GM12878 (cell line): ENCODE measurements at regions not wholly inside any gene's neighbourhood (a gene's known extent, or its start where the extent isn't known, plus 50 kb on each side); places are given as distances from the start of the nearest gene placed in this dataset.

Source experiments
- ATAC-seq: fragments of 200-7000 bp; cut with Tn5 transposase; 3 replicates; pipeline ENCODE4 v1.9.1; 2020; ENCODE audit warnings: mild to moderate bottlenecking, moderate library complexity
- BruUV-seq: library from RNA; stranded (reverse); fragments of 400-500 nt; replicated peaks from 2 replicates; lab custom pipeline; 2021; lab: Mats Ljungman, UMichigan
- CTCF ChIA-PET: fragments of 300-600 bp; sonication (Branson Sonifier 250); formaldehyde crosslinking; extraction: SDS; loops from one replicate; lab custom pipeline; 2021; ENCODE audit warnings: inconsistent platforms; lab: Yijun Ruan, JAX
- POLR2A ChIA-PET: fragments of 350-600 bp; formaldehyde crosslinking; extraction: SDS; loops from one replicate; lab custom pipeline; 2021; ENCODE audit warnings: inconsistent platforms; lab: Charles Lee
- RAD21 ChIA-PET: fragments of 300-600 bp; sonication (Branson Sonifier 250); formaldehyde crosslinking; loops from one replicate; lab custom pipeline; 2023; ENCODE audit warnings: antibody characterized with exemption; ENCODE audit not compliant: unreplicated experiment; lab: Charles Lee
- SMC1A ChIA-PET: fragments of 300-600 bp; sonication (Branson Sonifier 250); formaldehyde crosslinking; loops from one replicate; lab custom pipeline; 2023; ENCODE audit not compliant: unreplicated experiment, uncharacterized antibody; lab: Charles Lee
- DNase-seq: peaks from one replicate; pipeline ENCODE4 v3.0.0-alpha.2; 2011; ENCODE audit warnings: low read depth, low spot score
- FAIRE-seq: peaks from 3 replicates; lab custom pipeline; 2011; peaks lifted over from hg19 to GRCh38; lab: Jason Lieb, UNC
- H2AFZ ChIP-seq: 2 replicates; pipeline ENCODE4 v1.6.0; 2011; ENCODE audit warnings: low read depth, low read length, control low read depth; ENCODE audit not compliant: control insufficient read depth
- H3K27ac ChIP-seq: 2 replicates; pipeline ENCODE4 v1.5.1; 2011; ENCODE audit warnings: control low read depth; ENCODE audit not compliant: control insufficient read depth, insufficient read depth
- H3K27me3 ChIP-seq, 2 experiments: replicated peaks in 1 of 2; 2 replicates each; pipeline versions ENCODE4 v1.6.0 to v1.6.1; 2011; ENCODE audit warnings: low read length in 1 of 2; ENCODE audit not compliant: control insufficient read depth in 2 of 2, insufficient read depth in 2 of 2
- H3K36me3 ChIP-seq, 2 experiments: 2 replicates each; pipeline ENCODE4 v1.5.1; 2011; ENCODE audit warnings: low read length in 1 of 2; ENCODE audit not compliant: control insufficient read depth in 2 of 2, insufficient read depth in 2 of 2
- H3K4me1 ChIP-seq: 2 replicates; pipeline ENCODE4 v1.6.1; 2011; ENCODE audit warnings: mild to moderate bottlenecking, low read length, moderate library complexity, mixed read lengths; ENCODE audit not compliant: control insufficient read depth, insufficient read depth
- H3K4me2 ChIP-seq: 2 replicates; pipeline ENCODE4 v1.6.0; 2011; ENCODE audit warnings: control low read depth; ENCODE audit not compliant: control insufficient read depth, insufficient read depth
- H3K4me3 ChIP-seq: fragments of 200-600 bp; sonication (generic); 2 replicates; pipeline ENCODE4 v1.5.1; 2016
- H3K79me2 ChIP-seq: 2 replicates; pipeline ENCODE4 v1.6.0; 2011; ENCODE audit warnings: low read length; ENCODE audit not compliant: control insufficient read depth, insufficient read depth
- H3K9ac ChIP-seq: 2 replicates; pipeline ENCODE4 v1.8.0; 2011; ENCODE audit warnings: low read length, control low read depth, mixed read lengths; ENCODE audit not compliant: control insufficient read depth, insufficient read depth
- H3K9me3 ChIP-seq: replicated peaks from 3 replicates; pipeline ENCODE4 v1.5.1; 2011; ENCODE audit warnings: mild to moderate bottlenecking, low read length; ENCODE audit not compliant: control insufficient read depth, insufficient read depth
- H4K20me1 ChIP-seq: 2 replicates; pipeline ENCODE4 v1.6.0; 2011; ENCODE audit not compliant: control insufficient read depth, insufficient read depth
- BACH1 ChIP-seq: fragments of 450-650 bp; IDR thresholded peaks from 2 replicates; pipeline ENCODE4 v1.6.1; 2017; ENCODE audit warnings: mild to moderate bottlenecking, borderline replicate concordance
- GABPA ChIP-seq: IDR thresholded peaks from 2 replicates; pipeline ENCODE4 v1.6.1; 2014; ENCODE audit warnings: antibody characterized with exemption, low read depth, mild to moderate bottlenecking, inconsistent platforms
- IKZF1 ChIP-seq: fragments of 450-650 bp; conservative IDR thresholded peaks from 2 replicates; pipeline ENCODE4 v1.6.1; 2017; ENCODE audit warnings: antibody characterized with exemption, mild to moderate bottlenecking
- LARP7 ChIP-seq: fragments of 450-650 bp; IDR thresholded peaks from 2 replicates; pipeline ENCODE4 v1.6.1; 2017; ENCODE audit warnings: mild to moderate bottlenecking
- ZBED1 ChIP-seq: IDR thresholded peaks from 2 replicates; pipeline ENCODE4 v1.6.1; 2016; ENCODE audit warnings: borderline replicate concordance
- in situ Hi-C: fragments of 300-500 bp; cut with MboI; formaldehyde crosslinking; loops from 9 replicates; pipeline ENCODE4 v1.14.3; 2018; ENCODE audit warnings: mixed read lengths
- intact Hi-C: fragments of 100-400 bp; cut with micrococcal nuclease; formaldehyde crosslinking; loops from one replicate; pipeline ENCODE4 v1.14.2; 2022; ENCODE audit not compliant: unreplicated experiment
- TF ChIP-seq, protein P1 (sequence below): IDR thresholded peaks from 2 replicates; pipeline ENCODE4 v1.6.1; 2012; ENCODE audit warnings: low read depth, low read length, improper control_type of control experiment
- TF ChIP-seq, protein P2 (sequence below): fragments of 450-650 bp; conservative IDR thresholded peaks from 2 replicates; pipeline ENCODE4 v1.6.1; 2017; ENCODE audit warnings: mild to moderate bottlenecking, moderate library complexity

- H3K79me2 ChIP-seq, result no peaks in the 10 kb centered on the region
- H3K9me3 ChIP-seq, result no peaks in the 10 kb centered on the region
- no peaks in the 10 kb centered on the region for H3K4me1 ChIP-seq
- in situ Hi-C loops (no loop called here), intact Hi-C loops (no loop called here)
- no peak overlapping the region for H3K4me2 ChIP-seq
- ChIA-PET CTCF (no interaction called here), SMC1A (interaction anchor here (1.4 kb wide), 1 partner anchor 9 kb away, joined by 3 read pairs; no protein-coding TSS in a partner anchor), RAD21 (no interaction called here), POLR2A (no interaction called here)
- FAIRE-seq (no peak), ATAC-seq (no peak), DNase-seq (no peak)
- H3K27me3 ChIP-seq, result no peaks in the 10 kb centered on the region
- no peak overlapping the region for H3K9ac ChIP-seq
- TF ChIP-seq LARP7 (no peak), BACH1 (no peak), ZBED1 (no peak), IKZF1 (no peak), GABPA (no peak)
- TF ChIP-seq, protein P1, sequence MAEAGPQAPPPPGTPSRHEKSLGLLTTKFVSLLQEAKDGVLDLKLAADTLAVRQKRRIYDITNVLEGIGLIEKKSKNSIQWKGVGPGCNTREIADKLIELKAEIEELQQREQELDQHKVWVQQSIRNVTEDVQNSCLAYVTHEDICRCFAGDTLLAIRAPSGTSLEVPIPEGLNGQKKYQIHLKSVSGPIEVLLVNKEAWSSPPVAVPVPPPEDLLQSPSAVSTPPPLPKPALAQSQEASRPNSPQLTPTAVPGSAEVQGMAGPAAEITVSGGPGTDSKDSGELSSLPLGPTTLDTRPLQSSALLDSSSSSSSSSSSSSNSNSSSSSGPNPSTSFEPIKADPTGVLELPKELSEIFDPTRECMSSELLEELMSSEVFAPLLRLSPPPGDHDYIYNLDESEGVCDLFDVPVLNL, result no peak
- TF ChIP-seq, protein P2, sequence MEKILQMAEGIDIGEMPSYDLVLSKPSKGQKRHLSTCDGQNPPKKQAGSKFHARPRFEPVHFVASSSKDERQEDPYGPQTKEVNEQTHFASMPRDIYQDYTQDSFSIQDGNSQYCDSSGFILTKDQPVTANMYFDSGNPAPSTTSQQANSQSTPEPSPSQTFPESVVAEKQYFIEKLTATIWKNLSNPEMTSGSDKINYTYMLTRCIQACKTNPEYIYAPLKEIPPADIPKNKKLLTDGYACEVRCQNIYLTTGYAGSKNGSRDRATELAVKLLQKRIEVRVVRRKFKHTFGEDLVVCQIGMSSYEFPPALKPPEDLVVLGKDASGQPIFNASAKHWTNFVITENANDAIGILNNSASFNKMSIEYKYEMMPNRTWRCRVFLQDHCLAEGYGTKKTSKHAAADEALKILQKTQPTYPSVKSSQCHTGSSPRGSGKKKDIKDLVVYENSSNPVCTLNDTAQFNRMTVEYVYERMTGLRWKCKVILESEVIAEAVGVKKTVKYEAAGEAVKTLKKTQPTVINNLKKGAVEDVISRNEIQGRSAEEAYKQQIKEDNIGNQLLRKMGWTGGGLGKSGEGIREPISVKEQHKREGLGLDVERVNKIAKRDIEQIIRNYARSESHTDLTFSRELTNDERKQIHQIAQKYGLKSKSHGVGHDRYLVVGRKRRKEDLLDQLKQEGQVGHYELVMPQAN, result no peak
- no peak overlapping the region for H2AFZ ChIP-seq
- no peaks in the 10 kb centered on the region for H4K20me1 ChIP-seq
- H3K36me3 ChIP-seq, result no peaks in the 10 kb centered on the region
- no peak overlapping the region for H3K4me3 ChIP-seq
- no peak overlapping the region for H3K27ac ChIP-seq
- no TSS peak for BruUV-seq
These were observed 905.3 kb upstream of the VRK2 start for GRCh38 chr2:57141269-57141668.
